ENCODE measurements at regions not wholly inside any gene's neighbourhood (a gene's known extent, or its start where the extent isn't known, plus 50 kb on each side); places are given as distances from the start of the nearest gene placed in this dataset.

DNA sequence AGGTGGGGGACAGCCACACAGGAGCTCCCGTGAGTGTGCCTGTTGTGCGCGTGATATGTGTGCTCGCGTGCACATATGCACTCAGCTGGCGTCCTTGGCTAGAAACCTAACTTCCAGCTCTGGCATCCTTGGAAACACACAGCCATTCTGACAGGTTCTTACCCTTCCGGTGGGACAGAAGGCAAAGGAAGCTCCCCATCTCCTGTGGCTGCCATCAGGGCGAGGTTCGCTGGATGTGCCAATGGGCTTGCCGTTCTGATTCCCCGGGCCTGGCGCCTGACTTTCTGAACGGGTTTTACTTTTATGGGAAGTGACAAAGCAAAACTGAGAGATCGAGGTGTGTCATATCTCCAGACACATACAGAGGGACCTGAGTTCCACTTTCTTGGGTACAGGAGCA, 124.7 kb downstream of the PAPOLA start:
- no peaks in the 10 kb centered on the region for H3K36me3 ChIP-seq (ENCODE audit: control insufficient read depth in 2 of 2, insufficient read depth in 1 of 2, low read length in 2 of 2)
- no peaks in the 10 kb centered on the region for H3K4me1 ChIP-seq (ENCODE audit: control insufficient read depth, insufficient read depth, low read length)
- no peak for TF ChIP-seq TRIM28 (IDR thresholded peaks at IDR 0.05; ENCODE audit: borderline replicate concordance, low read length)
- TF ChIP-seq ZNF24 (tag by site-specific recombination; IDR thresholded peaks at IDR 0.05): no peak
- TF ChIP-seq ZBTB26 (tag by site-specific recombination; optimal IDR thresholded peaks at IDR 0.05): no peak
- TF ChIP-seq, protein P1, sequence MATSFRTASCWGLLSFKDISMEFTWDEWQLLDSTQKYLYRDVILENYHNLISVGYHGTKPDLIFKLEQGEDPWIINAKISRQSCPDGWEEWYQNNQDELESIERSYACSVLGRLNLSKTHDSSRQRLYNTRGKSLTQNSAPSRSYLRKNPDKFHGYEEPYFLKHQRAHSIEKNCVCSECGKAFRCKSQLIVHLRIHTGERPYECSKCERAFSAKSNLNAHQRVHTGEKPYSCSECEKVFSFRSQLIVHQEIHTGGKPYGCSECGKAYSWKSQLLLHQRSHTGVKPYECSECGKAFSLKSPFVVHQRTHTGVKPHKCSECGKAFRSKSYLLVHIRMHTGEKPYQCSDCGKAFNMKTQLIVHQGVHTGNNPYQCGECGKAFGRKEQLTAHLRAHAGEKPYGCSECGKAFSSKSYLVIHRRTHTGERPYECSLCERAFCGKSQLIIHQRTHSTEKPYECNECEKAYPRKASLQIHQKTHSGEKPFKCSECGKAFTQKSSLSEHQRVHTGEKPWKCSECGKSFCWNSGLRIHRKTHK (tag by site-specific recombination; IDR thresholded peaks at IDR 0.05): no peak
- TF ChIP-seq ZNF548 (tag by site-specific recombination; IDR thresholded peaks at IDR 0.05): no peak
- TF ChIP-seq ZNF670 (tag by site-specific recombination; IDR thresholded peaks at IDR 0.05; ENCODE audit: low read depth): no peak
- TF ChIP-seq YY1 (tag by site-specific recombination; IDR thresholded peaks at IDR 0.05): no peak
- no peak overlapping the region for H3K27ac ChIP-seq (ENCODE audit: extremely low read depth, low read depth, low read length)
- ChIA-PET CTCF (no interaction called here), POLR2A (no interaction called here)
- no peaks in the 10 kb centered on the region for H3K9me3 ChIP-seq (ENCODE audit: control insufficient read depth, insufficient read depth, low read depth, low read length)
- H3K4me3 ChIP-seq (ENCODE audit: low read depth, low read length): no peak overlapping the region

DNA sequence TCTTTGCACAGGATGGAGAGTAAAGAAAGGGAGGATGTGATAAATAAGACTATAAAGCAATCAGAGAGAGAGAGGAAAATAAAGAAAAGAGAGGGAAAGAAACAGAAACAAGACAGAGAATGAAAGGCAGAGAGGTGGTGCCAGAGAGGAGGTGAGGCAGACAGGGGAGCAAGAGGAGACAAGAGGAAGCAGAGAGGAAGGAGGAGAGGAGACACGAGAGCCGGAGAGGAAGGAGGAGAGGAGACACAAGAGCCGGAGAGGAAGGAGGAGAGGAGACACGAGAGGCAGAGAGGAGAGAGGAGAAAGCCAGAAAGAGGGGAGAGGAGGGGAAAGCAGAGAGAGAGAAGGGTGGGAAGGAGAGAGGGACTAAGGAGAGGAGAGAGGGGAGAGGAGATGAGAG, 125.2 kb downstream of the PAPOLA start:
- no peak overlapping the region for H3K27ac ChIP-seq (ENCODE audit: extremely low read depth, low read depth, low read length)
- no peaks in the 10 kb centered on the region for H3K9me3 ChIP-seq (ENCODE audit: control insufficient read depth, insufficient read depth, low read depth, low read length)
- TF ChIP-seq ZBTB11 (tag by site-specific recombination; conservative IDR thresholded peaks at IDR 0.05; ENCODE audit: low read depth): no peak
- no peak for TF ChIP-seq BCL11B (tag by site-specific recombination; IDR thresholded peaks at IDR 0.05; ENCODE audit: low read depth)
- peak; percentile 36; the same call in 1 of the 2 replicates for TF ChIP-seq PRDM1 (tag by site-specific recombination; IDR thresholded peaks at IDR 0.05)
- CTCF ChIA-PET: no interaction called here
- no peak overlapping the region for H3K4me3 ChIP-seq (ENCODE audit: low read depth, low read length)
- POLR2A ChIA-PET: no interaction called here
- no peaks in the 10 kb centered on the region for H3K4me1 ChIP-seq (ENCODE audit: control insufficient read depth, insufficient read depth, low read length)
- H3K36me3 ChIP-seq (ENCODE audit: control insufficient read depth in 2 of 2, insufficient read depth in 1 of 2, low read length in 2 of 2): no peaks in the 10 kb centered on the region

- POLR2A ChIA-PET: no interaction called here
- no peaks in the 10 kb centered on the region for H3K36me3 ChIP-seq (ENCODE audit: control insufficient read depth in 2 of 2, insufficient read depth in 1 of 2, low read length in 2 of 2)
- no peak overlapping the region for H3K4me3 ChIP-seq (ENCODE audit: low read depth, low read length)
- CTCF ChIA-PET: no interaction called here
- H3K27ac ChIP-seq (ENCODE audit: extremely low read depth, low read depth, low read length): no peak overlapping the region
- no peaks in the 10 kb centered on the region for H3K9me3 ChIP-seq (ENCODE audit: control insufficient read depth, insufficient read depth, low read depth, low read length)
- no peaks in the 10 kb centered on the region for H3K4me1 ChIP-seq (ENCODE audit: control insufficient read depth, insufficient read depth, low read length)
- TF ChIP-seq, protein P2, sequence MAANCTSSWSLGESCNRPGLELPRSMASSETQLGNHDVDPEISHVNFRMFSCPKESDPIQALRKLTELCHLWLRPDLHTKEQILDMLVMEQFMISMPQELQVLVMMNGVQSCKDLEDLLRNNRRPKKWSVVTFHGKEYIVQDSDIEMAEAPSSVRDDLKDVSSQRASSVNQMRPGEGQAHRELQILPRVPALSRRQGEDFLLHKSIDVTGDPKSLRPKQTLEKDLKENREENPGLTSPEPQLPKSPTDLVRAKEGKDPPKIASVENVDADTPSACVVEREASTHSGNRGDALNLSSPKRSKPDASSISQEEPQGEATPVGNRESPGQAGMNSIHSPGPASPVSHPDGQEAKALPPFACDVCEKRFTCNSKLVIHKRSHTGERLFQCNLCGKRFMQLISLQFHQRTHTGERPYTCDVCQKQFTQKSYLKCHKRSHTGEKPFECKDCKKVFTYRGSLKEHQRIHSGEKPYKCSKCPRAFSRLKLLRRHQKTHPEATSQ (tag by site-specific recombination; IDR thresholded peaks at IDR 0.05): no peak
- TF ChIP-seq SP2 (tag by site-specific recombination; IDR thresholded peaks at IDR 0.05) (no peak), ZNF785 (tag by site-specific recombination; IDR thresholded peaks at IDR 0.05) (no peak), ZNF843 (tag by site-specific recombination; IDR thresholded peaks at IDR 0.05) (no peak), ZNF248 (tag by site-specific recombination; IDR thresholded peaks at IDR 0.05) (no peak), TCF7L2 (IDR thresholded peaks at IDR 0.05; ENCODE audit: borderline replicate concordance, low read depth, low read length) (no peak), ZNF623 (tag by site-specific recombination; IDR thresholded peaks at IDR 0.05) (no peak), ZSCAN16 (tag by site-specific recombination; IDR thresholded peaks at IDR 0.05) (no peak), ZNF10 (tag by site-specific recombination; IDR thresholded peaks at IDR 0.05) (no peak), ZNF561 (tag by site-specific recombination; IDR thresholded peaks at IDR 0.05; ENCODE audit: borderline replicate concordance) (no peak), ZNF791 (tag by site-specific recombination; IDR thresholded peaks at IDR 0.05) (no peak), SP7 (tag by site-specific recombination; IDR thresholded peaks at IDR 0.05) (no peak)
- TF ChIP-seq, protein P3, sequence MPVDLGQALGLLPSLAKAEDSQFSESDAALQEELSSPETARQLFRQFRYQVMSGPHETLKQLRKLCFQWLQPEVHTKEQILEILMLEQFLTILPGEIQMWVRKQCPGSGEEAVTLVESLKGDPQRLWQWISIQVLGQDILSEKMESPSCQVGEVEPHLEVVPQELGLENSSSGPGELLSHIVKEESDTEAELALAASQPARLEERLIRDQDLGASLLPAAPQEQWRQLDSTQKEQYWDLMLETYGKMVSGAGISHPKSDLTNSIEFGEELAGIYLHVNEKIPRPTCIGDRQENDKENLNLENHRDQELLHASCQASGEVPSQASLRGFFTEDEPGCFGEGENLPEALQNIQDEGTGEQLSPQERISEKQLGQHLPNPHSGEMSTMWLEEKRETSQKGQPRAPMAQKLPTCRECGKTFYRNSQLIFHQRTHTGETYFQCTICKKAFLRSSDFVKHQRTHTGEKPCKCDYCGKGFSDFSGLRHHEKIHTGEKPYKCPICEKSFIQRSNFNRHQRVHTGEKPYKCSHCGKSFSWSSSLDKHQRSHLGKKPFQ (tag by site-specific recombination; IDR thresholded peaks at IDR 0.05): no peak
Measured at GRCh38 chr14:96627811-96628775, 125.9 kb downstream of the PAPOLA start.
